Liver (tissue), 8 donors: ENCODE measurements at regions not wholly inside any gene's neighbourhood (a gene's known extent, or its start where the extent isn't known, plus 50 kb on each side); places are given as distances from the start of the nearest gene placed in this dataset.
"Not testable (repeated sequence)": the region's sequence is repeated elsewhere in the genome, so short reads cannot be mapped to it uniquely, and the experiment has no call there.

Experiments
- DNase-seq: peaks from one replicate; pipeline ENCODE4 v3.0.0-alpha.2; 2017; ENCODE audit warnings: low spot score
- H3K27ac ChIP-seq, 2 donors: one replicate each; pipeline ENCODE4 v1.7.0; 2013; ENCODE audit warnings: inconsistent platforms in 2 of 2, low read length in 2 of 2, control low read depth in 1 of 2, low read depth in 1 of 2, mild to moderate bottlenecking in 1 of 2
- H3K27me3 ChIP-seq, 4 donors: one replicate each; pipeline versions ENCODE4 v1.6.1 to v1.7.0; 2013; ENCODE audit warnings: low read length in 3 of 4, inconsistent platforms in 1 of 4, mild to moderate bottlenecking in 1 of 4, moderate library complexity in 1 of 4; ENCODE audit not compliant: control insufficient read depth in 4 of 4, insufficient read depth in 4 of 4
- H3K36me3 ChIP-seq, 4 donors: one replicate each; pipeline versions ENCODE4 v1.6.1 to v1.7.0; 2013; ENCODE audit warnings: low read length in 3 of 4, mild to moderate bottlenecking in 3 of 4, low read depth in 1 of 4, moderate library complexity in 1 of 4; ENCODE audit not compliant: control insufficient read depth in 4 of 4, insufficient read depth in 3 of 4
- H3K4me1 ChIP-seq, 4 donors: one replicate each; pipeline versions ENCODE4 v1.6.1 to v1.7.0; 2013; ENCODE audit warnings: low read length in 3 of 4, mild to moderate bottlenecking in 3 of 4, moderate library complexity in 1 of 4; ENCODE audit not compliant: control insufficient read depth in 4 of 4, insufficient read depth in 4 of 4
- H3K4me3 ChIP-seq, 3 donors: one replicate each; pipeline versions ENCODE4 v1.6.1 to v1.7.0; 2013; ENCODE audit warnings: low read length in 3 of 3, control low read depth in 1 of 3, low read depth in 1 of 3, mild to moderate bottlenecking in 1 of 3
- H3K9ac ChIP-seq, 2 donors: one replicate each; pipeline ENCODE4 v1.7.0; 2013; ENCODE audit warnings: low read length in 2 of 2, mild to moderate bottlenecking in 2 of 2, moderate library complexity in 2 of 2, control low read depth in 1 of 2, low read depth in 1 of 2
- H3K9me3 ChIP-seq, 4 donors: one replicate each; pipeline versions ENCODE4 v1.6.1 to v1.7.0; 2013; ENCODE audit warnings: low read length in 3 of 4; ENCODE audit not compliant: control insufficient read depth in 4 of 4
- FOXA1 ChIP-seq: IDR thresholded peaks from 2 replicates; pipeline ENCODE4 v1.6.1; 2016; ENCODE audit warnings: antibody characterized with exemption
- FOXA2 ChIP-seq: IDR thresholded peaks from 2 replicates; pipeline ENCODE4 v1.6.1; 2016; ENCODE audit warnings: antibody characterized with exemption
- HNF4A ChIP-seq, 2 donors: conservative IDR thresholded peaks; 2 replicates each; pipeline ENCODE4 v1.6.1; 2016; ENCODE audit warnings: antibody characterized with exemption in 2 of 2, mild to moderate bottlenecking in 2 of 2
- HNF4G ChIP-seq: IDR thresholded peaks from 2 replicates; pipeline ENCODE4 v1.6.1; 2016; ENCODE audit warnings: antibody characterized with exemption
- JUND ChIP-seq, 2 donors: IDR thresholded peaks; 2 replicates each; pipeline ENCODE4 v1.6.1; 2016; ENCODE audit warnings: antibody characterized with exemption in 2 of 2
- MAX ChIP-seq: IDR thresholded peaks from 2 replicates; pipeline ENCODE4 v1.6.1; 2016; ENCODE audit warnings: antibody characterized with exemption
- NR2F2 ChIP-seq: IDR thresholded peaks from 2 replicates; pipeline ENCODE4 v1.6.1; 2016; ENCODE audit warnings: antibody characterized with exemption
- RXRA ChIP-seq, 2 donors: IDR thresholded peaks; 2 replicates each; pipeline ENCODE4 v1.6.1; 2017 to 2018; ENCODE audit warnings: antibody characterized with exemption in 2 of 2, mild to moderate bottlenecking in 1 of 2
- SP1 ChIP-seq: IDR thresholded peaks from 2 replicates; pipeline ENCODE4 v1.6.1; 2018; ENCODE audit warnings: antibody characterized with exemption, mild to moderate bottlenecking
- TAF1 ChIP-seq: conservative IDR thresholded peaks from 2 replicates; pipeline ENCODE4 v1.6.1; 2016; ENCODE audit warnings: antibody characterized with exemption, mild to moderate bottlenecking
- YY1 ChIP-seq: IDR thresholded peaks from 2 replicates; pipeline ENCODE4 v1.6.1; 2016; ENCODE audit warnings: antibody characterized with exemption, mild to moderate bottlenecking
- ZBTB33 ChIP-seq: IDR thresholded peaks from 2 replicates; pipeline ENCODE4 v1.6.1; 2016; ENCODE audit warnings: antibody characterized with exemption
- WGBS: extraction: QIAGEN DNeasy Blood & Tissue Kit; methylation state at CpG from one replicate; pipeline ENCODE4 v1.1.7; 2013; 5-methylcytosine and 5-hydroxymethylcytosine counted together
- TF ChIP-seq, protein P1 (sequence below): IDR thresholded peaks from 2 replicates; pipeline ENCODE4 v1.6.1; 2016; ENCODE audit warnings: antibody characterized with exemption
- TF ChIP-seq, protein P2 (sequence below): fragments of 150-350 bp; IDR thresholded peaks from 2 replicates; pipeline ENCODE4 v1.5.1; 2017; ENCODE audit warnings: improper control_type of control experiment, low read depth, low read length; ENCODE audit not compliant: missing input control
- donor health status: healthy.
- donor health status: healthy.
- donor health status: healthy.
- donor health status: healthy.
- donor health status: healthy.

- no peak for DNase-seq
- Histone ChIP-seq H3K27ac (no peak overlapping the region), H3K36me3 (no peaks in the 10 kb centered on the region), H3K4me3 (no peak overlapping the region), H3K27me3 (no peaks in the 10 kb centered on the region), H3K9ac (no peak overlapping the region), H3K9me3 (no peaks in the 10 kb centered on the region), H3K4me1 (peaks cover 7 to 28% (median 20%) of the 10 kb centered on the region in 4 donors)
- no peak for TF ChIP-seq MAX
- TF ChIP-seq ZBTB33: no peak
- TF ChIP-seq YY1: no peak
- TF ChIP-seq RXRA (IDR thresholded peaks at IDR 0.05): no peak
- TF ChIP-seq, protein P1, sequence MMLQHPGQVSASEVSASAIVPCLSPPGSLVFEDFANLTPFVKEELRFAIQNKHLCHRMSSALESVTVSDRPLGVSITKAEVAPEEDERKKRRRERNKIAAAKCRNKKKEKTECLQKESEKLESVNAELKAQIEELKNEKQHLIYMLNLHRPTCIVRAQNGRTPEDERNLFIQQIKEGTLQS: no peak
- no peak for TF ChIP-seq SP1
- TF ChIP-seq, protein P2, sequence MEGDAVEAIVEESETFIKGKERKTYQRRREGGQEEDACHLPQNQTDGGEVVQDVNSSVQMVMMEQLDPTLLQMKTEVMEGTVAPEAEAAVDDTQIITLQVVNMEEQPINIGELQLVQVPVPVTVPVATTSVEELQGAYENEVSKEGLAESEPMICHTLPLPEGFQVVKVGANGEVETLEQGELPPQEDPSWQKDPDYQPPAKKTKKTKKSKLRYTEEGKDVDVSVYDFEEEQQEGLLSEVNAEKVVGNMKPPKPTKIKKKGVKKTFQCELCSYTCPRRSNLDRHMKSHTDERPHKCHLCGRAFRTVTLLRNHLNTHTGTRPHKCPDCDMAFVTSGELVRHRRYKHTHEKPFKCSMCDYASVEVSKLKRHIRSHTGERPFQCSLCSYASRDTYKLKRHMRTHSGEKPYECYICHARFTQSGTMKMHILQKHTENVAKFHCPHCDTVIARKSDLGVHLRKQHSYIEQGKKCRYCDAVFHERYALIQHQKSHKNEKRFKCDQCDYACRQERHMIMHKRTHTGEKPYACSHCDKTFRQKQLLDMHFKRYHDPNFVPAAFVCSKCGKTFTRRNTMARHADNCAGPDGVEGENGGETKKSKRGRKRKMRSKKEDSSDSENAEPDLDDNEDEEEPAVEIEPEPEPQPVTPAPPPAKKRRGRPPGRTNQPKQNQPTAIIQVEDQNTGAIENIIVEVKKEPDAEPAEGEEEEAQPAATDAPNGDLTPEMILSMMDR: no peak
- no peak for TF ChIP-seq HNF4G
- TF ChIP-seq FOXA1: no peak
- no peak for TF ChIP-seq TAF1
- TF ChIP-seq NR2F2: no peak
- no peak for TF ChIP-seq FOXA2
- TF ChIP-seq HNF4A (conservative IDR thresholded peaks at IDR 0.05): no peak
Measured at GRCh38 chr1:236336084-236336483, 54.3 kb upstream of the ERO1B start.

DNA sequence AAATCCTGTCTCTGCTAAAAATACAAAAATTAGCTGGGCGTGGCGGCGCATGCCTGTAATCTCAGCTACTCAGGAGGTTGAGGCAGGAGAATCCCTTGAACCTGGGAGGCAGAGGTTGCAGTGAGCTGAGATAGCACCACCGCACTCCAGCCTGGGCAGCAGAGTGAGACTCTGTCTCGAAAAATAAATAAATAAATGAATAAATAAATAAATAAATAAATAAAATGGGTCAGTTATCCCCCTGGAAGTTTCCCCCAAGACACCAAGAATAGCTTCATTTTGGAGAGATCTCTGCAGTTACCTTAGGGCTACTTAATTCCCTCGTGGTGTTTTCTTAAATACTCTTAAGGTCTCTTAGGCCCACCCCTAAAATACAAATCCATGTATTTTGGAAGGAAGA is 53.9 kb upstream of the ERO1B start:
- not testable (repeated sequence) for H3K9ac ChIP-seq, H3K27me3 ChIP-seq
- 93% methylated on average over 6 of the region's 6 CpGs for WGBS

GRCh38 chr1:236334893-236335545 is 53.3 kb upstream of the ERO1B start:
- Histone ChIP-seq H3K4me1 (peaks cover 7 to 28% (median 20%) of the 10 kb centered on the region in 4 donors), H3K9ac (no peak overlapping the region), H3K9me3 (no peaks in the 10 kb centered on the region), H3K27me3 (no peaks in the 10 kb centered on the region), H3K27ac (no peak overlapping the region), H3K4me3 (no peak overlapping the region), H3K36me3 (no peaks in the 10 kb centered on the region)
- WGBS: 92% methylated on average over 10 of the region's 10 CpGs
- TF ChIP-seq SP1 (no peak), YY1 (no peak), HNF4G (no peak), JUND (IDR thresholded peaks at IDR 0.05) (no peak)
- no peak for DNase-seq

More for the DNA sequence above, 53.9 kb upstream of the ERO1B start:
- H3K4me1 ChIP-seq: peaks cover 7 to 28% (median 20%) of the 10 kb centered on the region in 4 donors
- H3K9me3 ChIP-seq, H3K36me3 ChIP-seq, H3K4me3 ChIP-seq, H3K27ac ChIP-seq, DNase-seq: not testable (repeated sequence)
